ENCODE measurements at regions not wholly inside any gene's neighbourhood (a gene's known extent, or its start where the extent isn't known, plus 50 kb on each side); places are given as distances from the start of the nearest gene placed in this dataset.

- Histone ChIP-seq H3K9ac (ENCODE audit: low read length in 5 of 5) (no peak overlapping the region), H3K27me3 (ENCODE audit: control insufficient read depth in 5 of 5, insufficient read depth in 4 of 5, low read length in 5 of 5) (peaks cover 0 to 4% (median 0%) of the 10 kb centered on the region in 5 donors)
These were observed 568.5 kb upstream of the JAG1 start for GRCh38 chr20:11242320-11242719.

GRCh38 chr20:11245431-11245830, 571.6 kb upstream of the JAG1 start:
- Histone ChIP-seq H3K9me3 (ENCODE audit: control insufficient read depth in 5 of 5, low read length in 5 of 5) (no peaks in the 10 kb centered on the region), H3K27ac (ENCODE audit: low read depth, low read length) (no peak overlapping the region), H3K4me3 (ENCODE audit: low read depth in 1 of 5, low read length in 5 of 5) (no peak overlapping the region)

More at GRCh38 chr20:11242320-11242719, 568.5 kb upstream of the JAG1 start:
- H3K9me3 ChIP-seq (ENCODE audit: control insufficient read depth in 5 of 5, low read length in 5 of 5), result no peaks in the 10 kb centered on the region
- no peak overlapping the region for H3K4me3 ChIP-seq (ENCODE audit: low read depth in 1 of 5, low read length in 5 of 5)
- H3K36me3 ChIP-seq (ENCODE audit: control insufficient read depth in 5 of 5, insufficient read depth in 5 of 5, low read length in 5 of 5), result no peaks in the 10 kb centered on the region
- no peak overlapping the region for H3K27ac ChIP-seq (ENCODE audit: low read depth, low read length)
- H3K4me1 ChIP-seq (ENCODE audit: control insufficient read depth in 5 of 5, insufficient read depth in 5 of 5, low read length in 5 of 5), result no peaks in the 10 kb centered on the region

GRCh38 chr20:11246251-11246775, 572.5 kb upstream of the JAG1 start:
- Histone ChIP-seq H3K36me3 (ENCODE audit: control insufficient read depth in 5 of 5, insufficient read depth in 5 of 5, low read length in 5 of 5) (no peaks in the 10 kb centered on the region), H3K9ac (ENCODE audit: low read length in 5 of 5) (no peak overlapping the region), H3K9me3 (ENCODE audit: control insufficient read depth in 5 of 5, low read length in 5 of 5) (no peaks in the 10 kb centered on the region), H3K4me1 (ENCODE audit: control insufficient read depth in 5 of 5, insufficient read depth in 5 of 5, low read length in 5 of 5) (no peaks in the 10 kb centered on the region), H3K4me3 (ENCODE audit: low read depth in 1 of 5, low read length in 5 of 5) (no peak overlapping the region), H3K27me3 (ENCODE audit: control insufficient read depth in 5 of 5, insufficient read depth in 4 of 5, low read length in 5 of 5) (peaks cover 0 to 9% (median 3%) of the 10 kb centered on the region in 5 donors), H3K27ac (ENCODE audit: low read depth, low read length) (no peak overlapping the region)

More at GRCh38 chr20:11245431-11245830, 571.6 kb upstream of the JAG1 start:
- no peaks in the 10 kb centered on the region for H3K36me3 ChIP-seq (ENCODE audit: control insufficient read depth in 5 of 5, insufficient read depth in 5 of 5, low read length in 5 of 5)
- H3K27me3 ChIP-seq (ENCODE audit: control insufficient read depth in 5 of 5, insufficient read depth in 4 of 5, low read length in 5 of 5), result peaks cover 0 to 9% (median 3%) of the 10 kb centered on the region in 5 donors
- H3K9ac ChIP-seq (ENCODE audit: low read length in 5 of 5), result no peak overlapping the region
- H3K4me1 ChIP-seq (ENCODE audit: control insufficient read depth in 5 of 5, insufficient read depth in 5 of 5, low read length in 5 of 5), result no peaks in the 10 kb centered on the region

GRCh38 chr20:11247046-11248010, 573.5 kb upstream of the JAG1 start:
- peaks cover 0 to 9% (median 3%) of the 10 kb centered on the region in 5 donors for H3K27me3 ChIP-seq (ENCODE audit: control insufficient read depth in 5 of 5, insufficient read depth in 4 of 5, low read length in 5 of 5)
- no peaks in the 10 kb centered on the region for H3K9me3 ChIP-seq (ENCODE audit: control insufficient read depth in 5 of 5, low read length in 5 of 5)
- no peak overlapping the region for H3K4me3 ChIP-seq (ENCODE audit: low read depth in 1 of 5, low read length in 5 of 5)
- no peaks in the 10 kb centered on the region for H3K36me3 ChIP-seq (ENCODE audit: control insufficient read depth in 5 of 5, insufficient read depth in 5 of 5, low read length in 5 of 5)
- H3K4me1 ChIP-seq (ENCODE audit: control insufficient read depth in 5 of 5, insufficient read depth in 5 of 5, low read length in 5 of 5), result no peaks in the 10 kb centered on the region
- H3K27ac ChIP-seq (ENCODE audit: low read depth, low read length), result no peak overlapping the region
- H3K9ac ChIP-seq (ENCODE audit: low read length in 5 of 5), result no peak overlapping the region

GRCh38 chr20:11248011-11248409, 574.2 kb upstream of the JAG1 start:
- H3K36me3 ChIP-seq (ENCODE audit: control insufficient read depth in 5 of 5, insufficient read depth in 5 of 5, low read length in 5 of 5), result no peaks in the 10 kb centered on the region
- no peaks in the 10 kb centered on the region for H3K9me3 ChIP-seq (ENCODE audit: control insufficient read depth in 5 of 5, low read length in 5 of 5)
- no peaks in the 10 kb centered on the region for H3K4me1 ChIP-seq (ENCODE audit: control insufficient read depth in 5 of 5, insufficient read depth in 5 of 5, low read length in 5 of 5)
- no peak overlapping the region for H3K27ac ChIP-seq (ENCODE audit: low read depth, low read length)
- no peak overlapping the region for H3K4me3 ChIP-seq (ENCODE audit: low read depth in 1 of 5, low read length in 5 of 5)
- peaks cover 0 to 9% (median 3%) of the 10 kb centered on the region in 5 donors for H3K27me3 ChIP-seq (ENCODE audit: control insufficient read depth in 5 of 5, insufficient read depth in 4 of 5, low read length in 5 of 5)
- no peak overlapping the region for H3K9ac ChIP-seq (ENCODE audit: low read length in 5 of 5)

- H3K9ac ChIP-seq (ENCODE audit: low read length in 5 of 5), result no peak overlapping the region
- H3K36me3 ChIP-seq (ENCODE audit: control insufficient read depth in 5 of 5, insufficient read depth in 5 of 5, low read length in 5 of 5), result no peaks in the 10 kb centered on the region
- H3K27me3 ChIP-seq (ENCODE audit: control insufficient read depth in 5 of 5, insufficient read depth in 4 of 5, low read length in 5 of 5), result peaks cover 0 to 9% (median 3%) of the 10 kb centered on the region in 5 donors
- no peak overlapping the region for H3K4me3 ChIP-seq (ENCODE audit: low read depth in 1 of 5, low read length in 5 of 5)
- H3K9me3 ChIP-seq (ENCODE audit: control insufficient read depth in 5 of 5, low read length in 5 of 5), result peaks cover 0 to 4% (median 0%) of the 10 kb centered on the region in 5 donors
- no peak overlapping the region for H3K27ac ChIP-seq (ENCODE audit: low read depth, low read length)
- H3K4me1 ChIP-seq (ENCODE audit: control insufficient read depth in 5 of 5, insufficient read depth in 5 of 5, low read length in 5 of 5), result no peaks in the 10 kb centered on the region
These were observed 575.2 kb upstream of the JAG1 start for GRCh38 chr20:11248687-11249638.

- H3K27me3 ChIP-seq (ENCODE audit: control insufficient read depth in 5 of 5, insufficient read depth in 4 of 5, low read length in 5 of 5), result peaks cover 0 to 9% (median 3%) of the 10 kb centered on the region in 5 donors
- H3K9ac ChIP-seq (ENCODE audit: low read length in 5 of 5), result no peak overlapping the region
- H3K36me3 ChIP-seq (ENCODE audit: control insufficient read depth in 5 of 5, insufficient read depth in 5 of 5, low read length in 5 of 5), result no peaks in the 10 kb centered on the region
- H3K27ac ChIP-seq (ENCODE audit: low read depth, low read length), result no peak overlapping the region
- H3K4me3 ChIP-seq (ENCODE audit: low read depth in 1 of 5, low read length in 5 of 5), result no peak overlapping the region
- peaks cover 3 to 6% (median 5%) of the 10 kb centered on the region in 5 donors for H3K9me3 ChIP-seq (ENCODE audit: control insufficient read depth in 5 of 5, low read length in 5 of 5)
- no peaks in the 10 kb centered on the region for H3K4me1 ChIP-seq (ENCODE audit: control insufficient read depth in 5 of 5, insufficient read depth in 5 of 5, low read length in 5 of 5)
These were observed 575.9 kb upstream of the JAG1 start for GRCh38 chr20:11249683-11250082.

GRCh38 chr20:11252447-11252846, 578.6 kb upstream of the JAG1 start:
- Histone ChIP-seq H3K9ac (ENCODE audit: low read length in 5 of 5) (no peak overlapping the region), H3K36me3 (ENCODE audit: control insufficient read depth in 5 of 5, insufficient read depth in 5 of 5, low read length in 5 of 5) (no peaks in the 10 kb centered on the region), H3K9me3 (ENCODE audit: control insufficient read depth in 5 of 5, low read length in 5 of 5) (peaks cover 3 to 10% (median 5%) of the 10 kb centered on the region in 5 donors), H3K4me3 (ENCODE audit: low read depth in 1 of 5, low read length in 5 of 5) (no peak overlapping the region), H3K27ac (ENCODE audit: low read depth, low read length) (no peak overlapping the region), H3K27me3 (ENCODE audit: control insufficient read depth in 5 of 5, insufficient read depth in 4 of 5, low read length in 5 of 5) (peaks cover 0 to 9% (median 0%) of the 10 kb centered on the region in 5 donors), H3K4me1 (ENCODE audit: control insufficient read depth in 5 of 5, insufficient read depth in 5 of 5, low read length in 5 of 5) (no peaks in the 10 kb centered on the region)

- H3K27me3 ChIP-seq (ENCODE audit: control insufficient read depth in 5 of 5, insufficient read depth in 4 of 5, low read length in 5 of 5), result no peaks in the 10 kb centered on the region
- peaks cover 4 to 15% (median 12%) of the 10 kb centered on the region in 5 donors for H3K9me3 ChIP-seq (ENCODE audit: control insufficient read depth in 5 of 5, low read length in 5 of 5)
- no peak overlapping the region for H3K9ac ChIP-seq (ENCODE audit: low read length in 5 of 5)
- H3K4me1 ChIP-seq (ENCODE audit: control insufficient read depth in 5 of 5, insufficient read depth in 5 of 5, low read length in 5 of 5), result no peaks in the 10 kb centered on the region
- no peak overlapping the region for H3K4me3 ChIP-seq (ENCODE audit: low read depth in 1 of 5, low read length in 5 of 5)
- no peak overlapping the region for H3K27ac ChIP-seq (ENCODE audit: low read depth, low read length)
- no peaks in the 10 kb centered on the region for H3K36me3 ChIP-seq (ENCODE audit: control insufficient read depth in 5 of 5, insufficient read depth in 5 of 5, low read length in 5 of 5)
These were observed 581.7 kb upstream of the JAG1 start for GRCh38 chr20:11255455-11255854.

Data from subcutaneous abdominal adipose tissue (tissue), 5 donors.